ENCODE measurements at regions not wholly inside any gene's neighbourhood (a gene's known extent, or its start where the extent isn't known, plus 50 kb on each side); places are given as distances from the start of the nearest gene placed in this dataset.

DNA sequence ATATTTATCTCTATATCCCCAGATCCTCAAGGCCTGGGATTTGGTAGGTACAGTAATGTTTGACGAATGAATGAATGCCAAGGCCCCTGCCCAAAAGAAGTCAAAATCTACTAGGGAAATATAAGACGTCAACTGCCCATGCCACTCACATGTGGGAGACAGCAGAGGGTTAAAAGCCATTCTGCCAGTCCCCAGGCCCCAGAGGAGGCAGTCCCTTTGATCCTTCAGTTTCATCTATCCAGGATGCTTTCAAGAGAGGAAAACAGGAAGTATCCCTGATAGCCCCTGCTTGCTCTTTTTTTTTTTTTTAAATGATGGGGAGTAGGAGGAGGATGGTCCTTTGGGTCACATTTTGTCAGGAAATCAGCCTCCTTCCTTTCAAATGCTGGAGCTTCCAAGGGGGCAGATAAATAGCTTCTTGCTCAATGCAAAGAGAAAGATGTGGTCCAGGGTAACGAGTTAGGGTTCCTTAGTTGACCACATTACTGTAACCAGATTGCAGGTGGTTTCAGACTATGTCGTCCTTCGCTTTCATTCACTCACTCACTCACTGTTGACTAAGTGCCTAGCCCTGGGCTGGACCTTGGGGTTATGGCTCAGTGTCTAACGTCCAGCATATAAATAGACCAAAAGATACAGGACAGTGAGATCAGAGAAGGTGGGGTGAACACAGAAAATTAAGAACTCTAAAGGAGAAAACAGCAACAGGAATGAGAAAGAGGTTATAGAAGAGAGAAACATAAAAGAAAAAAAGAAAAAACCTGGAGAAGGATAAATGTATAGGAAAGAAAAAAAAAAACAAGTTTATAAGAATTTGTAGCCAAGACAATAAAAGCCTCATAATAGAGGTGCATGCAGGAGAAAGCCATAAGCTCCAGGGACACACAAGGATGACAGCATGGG is 64.6 kb upstream of the PIM1 start:
- DNase-seq: peak; percentile 12

DNA sequence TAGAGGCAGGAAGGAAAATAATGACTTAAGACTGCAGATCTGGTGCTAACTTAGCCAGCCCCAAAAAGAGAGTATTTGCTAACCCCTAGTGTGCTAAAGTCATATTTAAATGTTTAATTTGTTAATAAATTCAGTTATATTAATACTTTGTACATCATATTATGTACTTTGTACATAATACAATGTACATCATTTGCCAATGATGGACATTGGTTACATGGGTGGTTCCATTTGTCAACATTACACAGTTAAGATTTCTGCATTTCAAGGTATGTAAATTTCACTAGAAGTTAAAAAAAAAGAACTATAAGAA is 63.9 kb upstream of the PIM1 start:
- DNase-seq: no peak

DNA sequence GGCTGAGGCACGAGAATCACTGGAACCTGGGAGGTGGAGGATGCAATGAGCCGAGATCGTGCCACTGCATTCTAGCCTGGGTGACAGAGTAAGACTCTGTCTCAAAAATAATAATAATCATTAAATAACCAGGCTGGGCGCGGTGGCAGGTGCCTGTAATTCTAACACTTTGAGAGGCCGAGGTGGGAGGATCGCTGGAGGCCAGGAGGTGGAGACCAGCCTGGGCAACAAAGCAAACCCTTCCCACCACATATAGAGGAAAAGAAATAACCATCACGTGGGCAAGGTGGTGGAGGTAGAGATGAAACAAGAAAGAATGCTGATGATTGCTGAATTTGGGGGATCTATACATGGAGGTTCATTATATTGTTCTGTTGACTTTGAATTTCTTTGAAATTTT is 63.4 kb upstream of the PIM1 start:
- DNase-seq: no peak

DNA sequence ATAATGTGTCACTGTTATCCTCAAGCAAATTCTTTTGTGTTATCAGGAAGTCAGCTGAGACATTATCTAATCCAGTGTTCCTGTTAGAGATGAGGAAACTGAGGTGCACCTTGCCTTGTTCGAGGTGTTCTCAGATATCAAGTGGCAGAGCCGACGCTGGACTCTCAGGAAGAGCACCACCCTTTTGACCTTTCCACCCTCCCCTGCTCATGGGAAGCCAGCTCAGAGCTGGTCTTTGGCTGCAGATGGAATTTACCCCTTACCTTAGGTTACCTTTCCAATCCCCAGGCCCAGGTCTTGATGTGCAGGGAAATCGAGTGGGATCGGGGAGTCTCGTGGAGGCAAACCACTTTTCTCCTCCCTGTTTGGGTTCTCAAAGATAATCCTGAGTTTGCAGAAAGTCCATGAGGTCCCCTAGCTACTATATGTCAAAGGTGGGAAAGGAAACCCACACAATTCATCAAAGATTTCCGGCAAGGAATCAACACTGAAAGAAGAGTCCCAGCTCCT is 62.9 kb upstream of the PIM1 start:
- DNase-seq: no peak

DNA sequence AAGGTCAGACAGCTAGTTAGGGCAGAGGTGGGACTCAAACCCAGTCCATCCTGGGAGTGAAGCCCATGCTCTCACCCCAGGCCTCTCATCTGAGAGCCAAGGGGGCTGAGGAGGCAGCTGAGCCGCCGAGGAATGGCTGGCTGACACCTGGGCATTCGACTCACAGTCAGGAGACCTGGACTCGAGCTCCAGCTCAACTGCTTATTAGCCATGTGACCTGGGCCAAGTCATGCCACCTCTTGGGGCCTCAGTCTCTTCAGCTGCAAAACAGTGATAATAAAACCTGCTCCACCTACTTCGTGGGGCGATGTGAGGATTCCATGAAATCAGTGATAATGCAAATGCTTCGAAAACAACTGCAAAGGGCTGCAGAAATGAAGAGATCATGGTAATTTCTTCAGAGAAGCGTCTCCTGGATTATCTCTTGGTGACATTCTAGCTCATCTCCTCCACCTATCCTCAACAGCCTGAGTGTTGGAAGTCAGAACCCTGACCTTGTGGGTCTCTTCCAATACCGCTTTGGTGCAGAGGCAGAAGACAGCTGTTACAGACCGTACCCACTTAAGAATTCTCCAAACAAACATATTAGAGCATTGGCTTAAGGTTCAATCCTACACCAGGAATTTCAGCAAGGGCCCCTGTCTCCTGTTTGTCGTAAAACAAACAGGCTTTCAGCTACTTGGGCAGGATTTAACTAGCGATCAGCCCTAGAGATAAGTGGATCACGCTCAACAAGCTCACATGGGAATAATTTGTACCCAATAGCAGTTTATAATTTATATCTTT is 60.0 kb upstream of the PIM1 start:
- peak; percentile 19 for DNase-seq

DNA sequence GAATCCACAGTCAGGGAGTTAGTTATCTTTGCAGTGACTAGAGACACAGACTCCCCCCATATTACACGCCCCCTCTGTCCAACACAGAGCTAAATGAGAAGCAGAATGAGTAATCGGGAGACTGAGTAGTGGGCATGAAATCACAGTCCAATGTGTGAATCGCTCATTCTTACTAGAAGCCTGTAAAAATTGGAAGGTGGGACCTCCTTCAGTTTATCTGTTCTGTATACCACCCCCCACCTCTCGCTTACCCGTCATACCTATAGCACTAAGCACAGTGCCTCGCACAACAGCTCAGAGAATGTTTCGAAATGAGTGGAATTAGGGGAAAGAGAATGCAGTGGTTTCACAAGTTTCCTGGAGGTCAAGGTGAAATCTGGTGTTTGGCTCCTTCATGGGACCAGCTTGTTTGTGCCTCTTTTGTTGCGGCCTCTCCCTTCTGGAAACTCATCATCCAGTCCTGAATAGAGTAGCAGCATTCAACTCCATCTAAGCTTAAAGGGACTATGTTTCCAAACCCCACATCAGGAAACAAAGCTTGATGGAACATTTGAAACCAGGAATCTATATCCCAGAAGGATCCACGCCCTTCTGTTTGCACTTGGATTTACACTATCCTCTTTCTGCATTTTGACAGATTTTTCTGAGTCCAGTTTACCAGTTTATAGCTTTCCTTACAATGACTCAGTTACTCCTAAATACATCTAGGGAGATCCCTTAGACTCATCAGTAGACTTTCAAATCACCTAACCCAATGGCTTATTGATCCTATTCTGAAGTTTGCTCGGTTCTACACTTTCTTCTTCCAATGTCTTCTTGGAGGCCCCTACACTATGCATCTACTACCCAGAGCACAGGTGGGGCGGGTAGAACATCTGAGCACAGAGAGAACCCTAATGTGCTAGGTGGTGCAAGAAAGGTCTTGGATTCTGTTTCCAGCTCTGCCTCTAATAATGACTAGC is 59.2 kb upstream of the PIM1 start:
- DNase-seq: no peak

DNA sequence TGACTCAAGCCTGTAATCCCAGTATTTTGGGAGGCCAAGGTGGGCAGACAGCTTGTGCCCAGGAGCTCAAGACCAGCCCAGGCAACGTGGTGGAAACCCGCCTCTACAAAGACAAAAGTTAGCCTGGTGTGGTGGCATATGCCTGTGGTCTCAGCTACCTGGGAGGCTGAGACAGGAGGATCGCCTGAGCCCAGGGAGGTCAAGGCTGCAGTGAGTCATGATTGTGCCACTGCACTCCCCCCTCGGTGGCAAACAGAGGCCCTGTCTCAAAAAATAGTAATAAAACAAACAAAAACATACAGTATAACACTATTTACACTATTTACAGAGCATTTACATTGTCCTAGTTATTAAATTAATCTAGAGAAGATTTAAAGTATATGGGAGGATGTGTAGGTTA is 56.0 kb upstream of the PIM1 start:
- no peak for DNase-seq

DNA sequence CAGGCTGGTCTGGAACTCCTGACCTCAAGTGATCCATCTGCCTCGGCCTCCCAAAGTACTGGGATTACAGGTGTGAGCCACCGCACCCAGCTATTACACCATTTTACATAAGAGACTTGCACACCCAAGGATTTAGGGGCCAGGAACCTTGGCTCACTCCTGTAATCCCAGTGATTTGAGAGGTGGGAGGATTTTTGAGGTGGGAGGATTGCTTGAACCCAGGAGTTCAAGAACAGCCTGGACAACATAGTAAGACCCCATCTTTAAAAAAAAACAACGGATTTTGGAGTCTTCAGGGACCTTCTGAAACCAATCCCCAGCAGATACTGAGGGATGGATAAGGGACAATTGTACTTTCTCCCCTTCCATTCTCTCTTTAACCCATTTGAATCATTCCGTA is 55.3 kb upstream of the PIM1 start:
- no peak for DNase-seq

DNA sequence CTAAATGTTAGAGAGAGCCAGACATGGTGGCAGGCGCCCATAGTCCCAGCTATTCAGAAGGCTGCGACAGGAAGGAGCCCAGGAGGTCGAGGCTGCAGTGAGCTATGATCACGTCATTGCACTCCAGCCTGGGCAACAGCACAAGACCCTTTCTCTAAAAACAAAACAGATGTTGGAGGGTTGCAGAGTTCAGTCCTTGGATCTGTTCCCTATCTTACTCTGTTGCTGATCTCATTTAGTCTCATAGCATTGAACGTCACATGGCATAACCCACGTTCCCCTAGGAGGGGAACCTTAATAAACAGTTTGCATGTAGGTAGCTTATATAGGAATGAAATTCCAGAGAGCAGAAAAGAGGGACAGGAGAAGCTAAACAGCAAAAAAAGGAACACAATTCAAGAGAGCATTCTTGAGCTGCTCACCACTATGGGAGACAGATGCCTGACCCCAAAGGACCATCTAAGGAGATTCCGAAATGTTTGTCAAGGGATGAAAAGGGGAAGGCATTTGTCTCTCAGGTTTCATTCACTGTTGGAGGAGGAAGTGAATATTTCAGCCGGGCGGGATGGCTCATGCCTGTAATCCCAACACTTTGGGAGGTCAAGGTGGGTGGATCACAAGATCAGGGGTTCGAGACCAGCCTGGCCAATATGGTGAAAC is 54.6 kb upstream of the PIM1 start:
- no peak for DNase-seq

DNA sequence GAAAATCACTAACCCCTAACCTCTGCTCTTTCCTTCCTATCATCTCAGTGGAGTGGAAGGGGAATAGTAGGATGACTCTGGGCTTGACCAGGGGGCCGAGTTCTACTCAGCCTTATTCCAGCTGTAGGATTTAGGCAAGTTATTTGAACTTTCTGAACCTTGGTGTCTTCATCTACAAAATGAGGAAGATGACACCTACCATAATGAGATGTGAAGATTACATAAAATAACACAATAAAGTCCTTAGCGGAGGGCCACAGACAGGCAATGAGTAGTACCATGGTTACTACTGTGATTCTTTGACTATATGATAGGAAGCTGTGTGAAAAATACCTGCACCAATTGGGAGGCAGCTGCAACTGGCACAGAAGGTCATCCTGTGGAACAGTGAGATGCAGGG is 53.6 kb upstream of the PIM1 start:
- no peak for DNase-seq

DNA sequence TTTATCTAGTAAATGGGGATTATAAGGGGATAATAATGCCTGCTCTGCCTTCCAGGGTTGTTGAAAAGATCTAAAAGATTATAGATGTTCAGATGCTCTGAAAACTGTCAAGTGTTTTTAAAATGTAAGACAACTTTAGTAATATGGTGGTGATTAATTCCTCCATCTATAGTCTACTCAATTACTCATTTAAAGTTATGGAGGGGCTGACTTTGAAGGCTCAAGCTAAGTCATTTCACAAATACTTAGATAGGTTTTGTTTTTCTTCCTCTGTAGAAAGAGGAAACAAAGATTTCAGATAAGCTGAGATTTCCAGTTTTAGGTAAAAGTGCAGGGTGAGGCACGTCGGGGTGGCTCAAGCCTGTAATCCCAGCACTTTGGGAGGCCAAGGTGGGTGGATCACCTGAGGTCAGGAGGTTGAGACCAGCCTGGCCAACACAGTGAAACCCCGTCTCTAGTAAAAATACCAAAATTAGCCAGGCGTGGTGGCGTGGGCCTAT is 50.5 kb upstream of the PIM1 start:
- DNase-seq: no peak
